ENCODE measurements at regions not wholly inside any gene's neighbourhood (a gene's known extent, or its start where the extent isn't known, plus 50 kb on each side); places are given as distances from the start of the nearest gene placed in this dataset.
A peak's percentile ranks its signal among the peaks of the same experiment; 100 is the strongest.
"Not testable (repeated sequence)": the region's sequence is repeated elsewhere in the genome, so short reads cannot be mapped to it uniquely, and the experiment has no call there.

DNA sequence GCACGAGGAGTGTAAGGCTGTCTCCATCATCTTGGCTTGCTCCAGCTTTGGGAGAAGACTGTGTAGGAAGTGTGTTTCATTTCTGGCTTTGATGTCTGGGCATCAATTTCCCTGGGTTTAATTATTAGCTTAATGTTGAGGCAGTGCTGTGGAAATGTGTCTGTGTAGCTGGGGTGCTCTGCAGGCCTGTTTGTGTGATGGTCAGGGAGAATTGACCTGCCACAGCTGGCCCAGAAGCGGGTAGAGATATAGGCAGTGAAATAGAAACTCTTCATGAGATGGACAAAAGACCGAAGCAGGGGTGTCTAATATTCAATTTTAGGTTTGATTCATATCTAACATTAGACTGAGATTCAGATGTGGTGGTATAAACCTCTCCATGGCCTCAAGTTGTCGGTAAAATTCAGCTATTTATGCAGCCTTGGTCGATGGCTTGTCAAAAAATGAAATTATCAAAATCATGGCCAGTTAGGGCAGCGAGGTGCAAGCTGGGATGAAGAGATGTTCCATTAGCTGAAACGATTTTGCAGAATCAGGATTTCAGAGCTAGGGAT is 95.3 kb upstream of the SNX9 start:
- DNase-seq = no peak

DNA sequence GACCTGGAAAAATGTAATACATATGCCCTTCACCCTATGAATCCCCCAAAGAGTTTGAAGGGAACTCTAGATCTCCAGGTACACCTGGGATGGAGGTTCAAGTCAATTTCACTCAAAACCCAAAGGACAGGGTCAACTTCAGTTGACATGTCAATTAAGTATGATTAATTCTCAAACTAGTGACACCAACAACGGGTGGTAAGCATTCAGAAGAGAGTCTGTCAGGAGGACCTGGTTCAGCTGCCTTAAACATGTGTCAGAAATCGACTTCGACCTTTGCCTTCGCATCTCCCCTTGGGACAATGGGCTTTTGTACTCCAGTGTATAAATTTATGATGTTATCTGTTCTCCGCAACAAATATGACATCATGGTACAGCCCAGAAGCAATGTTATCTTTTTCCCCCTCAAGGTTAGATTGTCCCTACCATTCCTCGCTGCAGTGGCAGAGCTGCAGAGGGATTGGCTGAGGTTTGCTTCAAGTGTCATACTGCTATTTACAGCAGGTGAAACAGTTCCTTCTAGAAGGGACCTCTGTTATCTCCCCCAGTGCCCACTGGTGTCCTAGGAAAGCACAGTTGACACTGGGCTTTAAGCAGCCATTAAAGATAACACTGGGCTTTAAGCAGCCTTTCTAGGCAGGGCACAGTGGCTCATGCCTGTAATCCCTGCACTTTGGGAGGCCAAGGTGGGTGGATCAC is 94.7 kb upstream of the SNX9 start:
- DNase-seq = no peak

DNA sequence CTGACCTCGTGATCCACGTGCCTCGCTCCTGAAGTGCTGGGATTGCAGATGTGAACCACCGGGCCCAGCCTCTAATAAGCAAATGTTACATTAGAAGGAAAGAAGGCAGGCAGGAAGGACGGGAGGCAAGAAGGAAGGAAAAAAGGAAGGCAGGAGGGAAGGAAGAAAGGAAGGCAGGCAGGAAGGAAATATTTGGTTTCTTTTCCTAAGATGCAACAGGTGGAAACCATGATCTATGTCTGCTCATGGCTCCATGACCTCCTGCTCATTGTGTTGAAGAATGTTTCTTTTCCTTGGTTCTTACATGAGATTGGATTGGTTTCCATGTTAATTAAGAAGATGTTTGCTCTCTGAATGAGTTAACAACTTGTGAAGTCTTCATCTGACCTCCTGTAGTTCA is 91.8 kb upstream of the SNX9 start:
- DNase-seq = no peak

DNA sequence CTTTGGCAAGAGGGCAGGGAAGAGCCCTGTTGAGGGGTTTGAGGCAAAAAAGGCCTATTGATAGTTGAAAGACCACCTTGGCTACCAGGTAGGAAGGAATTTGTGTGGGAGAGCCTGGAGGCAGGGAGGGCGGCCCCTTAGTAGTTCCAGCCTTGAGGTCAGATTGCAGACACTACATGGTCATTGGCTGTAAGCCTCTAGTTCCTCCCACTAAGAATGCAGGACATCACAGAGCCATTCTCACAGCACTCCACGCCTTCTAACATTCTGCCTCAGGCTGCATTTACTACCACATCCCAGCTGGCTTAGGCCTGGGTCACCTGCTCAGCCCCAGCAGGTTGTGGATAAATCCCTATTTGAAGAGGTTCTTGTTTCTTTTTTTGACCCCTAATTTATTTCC is 91.0 kb upstream of the SNX9 start:
- DNase-seq = no peak

DNA sequence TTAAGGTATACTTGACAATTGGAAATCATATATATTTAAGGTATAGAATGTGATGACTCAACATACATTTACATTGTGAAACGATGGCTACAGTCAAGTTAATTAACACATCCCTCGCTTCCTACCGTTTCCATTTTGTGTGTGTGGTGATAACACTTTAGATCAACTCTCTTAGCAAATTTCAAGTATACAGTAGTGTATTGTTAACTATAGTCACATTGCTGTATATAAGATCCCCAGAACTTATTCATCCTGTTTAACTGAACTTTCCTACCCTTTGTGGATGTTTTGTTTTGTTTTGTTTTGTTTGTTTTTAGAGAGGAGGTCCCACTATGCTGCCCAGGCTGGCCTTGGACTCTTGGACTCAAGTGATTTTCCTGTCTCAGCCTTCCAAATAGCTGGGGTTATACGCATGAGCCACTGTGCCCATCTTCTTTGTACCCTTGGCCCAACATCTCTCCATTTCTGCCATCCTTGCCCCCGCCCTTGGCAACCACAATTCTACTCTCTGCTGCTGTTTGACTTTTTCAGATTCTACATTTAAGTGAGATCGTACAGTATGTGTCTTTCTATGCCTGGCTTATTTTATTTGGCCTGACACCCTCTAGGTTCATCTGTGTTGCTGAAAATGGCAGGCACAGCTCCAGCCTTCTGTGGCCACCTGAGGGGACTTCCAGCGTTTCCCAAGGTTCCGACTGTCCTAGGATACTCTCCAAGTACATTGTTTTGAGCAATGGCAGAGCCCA is 90.5 kb upstream of the SNX9 start:
- no peak for DNase-seq

DNA sequence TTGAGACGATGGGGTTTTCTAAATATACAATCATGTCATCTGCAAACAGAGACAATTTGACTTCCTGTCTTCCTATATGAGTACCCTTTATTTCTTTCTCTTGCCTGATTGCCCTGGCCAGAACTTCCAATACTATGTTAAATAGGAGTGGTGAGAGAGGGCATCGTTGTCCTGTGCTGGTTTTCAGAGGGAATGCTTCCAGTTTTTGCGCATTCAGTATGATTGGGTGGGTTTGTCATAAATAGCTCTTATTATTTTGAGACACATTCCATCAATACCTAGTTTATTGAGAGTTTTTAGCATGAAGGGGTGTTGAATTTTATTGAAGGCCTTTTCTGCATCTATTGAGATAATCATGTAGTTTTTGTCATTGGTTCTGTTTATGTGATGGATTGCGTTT is 86.5 kb upstream of the SNX9 start:
- DNase-seq = not testable (repeated sequence)

DNA sequence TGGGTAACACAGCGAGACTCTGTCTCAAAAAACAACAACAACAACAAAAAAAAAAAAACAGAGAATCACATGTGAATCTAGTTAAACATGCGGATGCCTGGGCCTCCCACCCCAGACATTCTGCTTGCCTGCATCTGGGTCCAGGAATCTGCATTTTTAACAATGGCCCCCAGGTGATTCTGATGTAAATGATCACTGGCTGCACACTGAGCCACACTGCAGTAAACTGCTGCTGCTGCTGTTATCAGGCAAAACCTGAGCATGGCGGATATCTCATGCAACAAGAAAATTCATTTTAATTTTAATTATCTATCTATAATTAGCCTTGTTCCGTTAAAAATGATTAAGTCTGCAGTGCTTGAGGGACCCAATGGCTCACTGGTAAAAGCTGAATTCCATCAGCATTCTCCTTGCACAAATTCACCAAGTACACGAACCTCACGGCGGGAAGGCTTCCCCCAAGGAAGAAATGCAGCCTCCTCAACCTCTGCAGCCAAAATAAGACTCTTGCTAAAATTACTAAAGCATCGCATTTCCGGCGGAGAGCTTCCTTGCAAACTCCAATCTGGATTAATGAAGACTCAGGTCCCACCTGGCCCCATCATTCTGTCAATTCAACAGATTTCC is 81.6 kb upstream of the SNX9 start:
- no peak for DNase-seq

DNA sequence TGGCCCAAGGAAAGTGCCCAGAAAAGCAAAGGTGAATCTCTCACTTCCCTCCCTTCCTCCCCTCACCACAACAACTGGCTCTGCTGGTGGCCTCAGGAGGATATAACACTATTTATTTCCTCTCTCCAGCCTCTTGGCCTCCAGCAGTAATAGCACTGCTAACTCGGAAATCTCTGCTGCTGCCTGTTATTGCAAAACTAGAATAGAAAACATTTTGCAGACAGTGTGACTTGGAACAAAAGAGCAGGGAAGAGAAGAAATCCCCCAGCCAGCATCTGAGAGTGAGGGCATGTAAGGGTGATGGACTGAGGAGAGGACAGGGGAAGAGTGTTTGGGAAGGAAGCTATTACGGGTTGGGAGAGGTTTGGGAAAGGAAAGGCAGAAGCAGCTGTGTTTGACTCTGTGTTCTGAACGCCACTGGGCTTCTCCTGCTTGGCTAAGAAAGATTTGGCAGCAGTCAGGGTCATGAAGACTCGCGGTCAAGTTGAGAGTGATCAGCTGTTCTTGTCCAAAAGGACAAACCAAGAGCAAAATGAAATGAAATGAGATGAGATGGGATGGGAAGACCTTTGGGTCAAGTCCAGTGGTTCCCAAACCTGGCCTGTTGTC is 81.0 kb upstream of the SNX9 start:
- DNase-seq = no peak

DNA sequence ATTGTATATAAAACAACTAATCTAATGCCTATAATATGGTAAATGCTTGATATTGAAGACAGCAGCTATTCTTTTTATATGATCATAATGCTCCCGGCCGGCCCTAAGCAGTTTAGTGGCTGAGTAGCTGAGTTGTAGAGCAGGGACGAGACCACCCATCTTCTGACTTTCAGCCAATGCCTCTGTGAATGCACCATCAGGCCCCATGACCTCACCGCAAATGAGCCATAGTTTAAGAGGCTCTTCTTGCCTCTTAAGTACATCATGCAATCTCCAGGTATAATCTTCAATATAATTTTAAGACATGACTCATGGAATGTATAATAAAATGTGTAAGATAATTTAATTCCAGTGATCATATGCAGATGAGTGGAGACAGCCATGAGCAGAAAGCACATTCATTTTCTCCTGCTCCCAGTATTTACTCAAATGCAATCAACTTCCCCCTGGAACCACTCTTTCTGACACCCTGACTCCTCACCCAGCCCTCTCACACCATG is 78.9 kb upstream of the SNX9 start:
- DNase-seq = no peak

DNA sequence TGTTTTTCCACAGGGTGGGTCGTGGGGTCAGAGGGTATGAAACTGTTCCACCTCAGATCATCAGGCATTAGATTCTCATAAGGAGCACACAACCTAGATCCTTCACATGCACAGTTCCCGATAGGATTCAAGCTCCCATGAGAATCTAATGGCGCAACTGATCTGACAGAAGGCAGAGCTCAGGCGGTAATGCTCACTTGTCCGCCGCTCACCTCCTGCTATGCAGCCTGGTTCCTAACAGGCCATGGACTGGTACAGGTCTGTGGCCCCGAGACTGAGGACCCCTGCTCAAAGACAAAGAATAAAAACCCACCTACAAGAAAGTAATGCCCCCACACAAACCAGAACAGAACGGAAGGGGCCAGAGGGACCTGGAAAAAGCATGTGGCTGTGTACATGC is 76.1 kb upstream of the SNX9 start:
- DNase-seq = no peak

DNA sequence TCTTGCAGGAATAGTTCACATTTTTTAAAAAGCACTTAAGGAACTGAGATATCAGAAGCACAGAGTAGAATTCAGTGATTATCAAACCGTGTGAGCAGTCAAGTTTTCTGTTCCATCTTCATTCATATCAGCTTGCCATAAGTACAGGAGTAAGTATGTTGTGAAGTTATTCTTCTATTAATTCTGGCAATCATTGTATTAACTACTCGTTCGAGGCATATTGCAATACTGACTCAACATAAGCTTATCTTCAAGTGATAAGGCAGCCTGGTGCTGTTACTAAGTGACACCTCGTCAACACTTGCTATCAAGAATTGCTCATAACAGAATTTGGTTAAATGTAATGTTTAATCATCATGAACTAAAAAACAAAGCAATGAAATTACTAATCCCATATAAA is 75.7 kb upstream of the SNX9 start:
- DNase-seq = no peak

DNA sequence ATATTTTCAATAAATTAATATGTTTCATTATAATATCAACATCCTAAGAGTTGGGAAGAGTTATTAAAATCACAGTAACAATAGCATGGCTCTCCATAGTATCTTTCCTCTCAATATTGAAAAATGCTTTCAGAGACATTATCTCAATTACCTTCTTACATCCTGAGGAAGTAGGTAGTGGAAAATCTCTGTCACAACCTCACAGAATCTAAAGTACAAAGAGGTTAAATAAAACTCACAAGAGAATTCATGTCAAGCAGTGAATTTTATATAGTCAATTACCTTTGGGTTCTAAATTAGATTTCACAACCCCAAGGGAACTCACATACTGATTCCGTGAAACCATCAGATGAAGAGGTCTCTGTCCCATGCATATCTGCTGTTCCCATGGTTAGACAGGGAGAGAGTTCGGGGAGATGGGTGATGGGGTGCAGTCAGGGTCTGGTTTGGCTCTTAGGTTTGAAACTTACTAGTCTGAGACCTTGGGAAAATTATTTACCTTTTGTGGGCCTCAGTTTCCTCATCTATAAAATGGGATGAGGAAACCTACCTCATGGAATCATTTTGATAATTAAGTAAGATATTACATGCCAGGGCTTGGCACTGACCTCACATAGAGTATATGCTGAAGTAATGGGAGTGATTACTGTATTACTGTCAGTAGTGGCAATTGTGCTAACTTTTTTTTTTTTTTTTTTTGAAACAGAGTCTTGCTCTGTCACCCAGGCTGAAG is 74.0 kb upstream of the SNX9 start:
- DNase-seq = no peak

DNA sequence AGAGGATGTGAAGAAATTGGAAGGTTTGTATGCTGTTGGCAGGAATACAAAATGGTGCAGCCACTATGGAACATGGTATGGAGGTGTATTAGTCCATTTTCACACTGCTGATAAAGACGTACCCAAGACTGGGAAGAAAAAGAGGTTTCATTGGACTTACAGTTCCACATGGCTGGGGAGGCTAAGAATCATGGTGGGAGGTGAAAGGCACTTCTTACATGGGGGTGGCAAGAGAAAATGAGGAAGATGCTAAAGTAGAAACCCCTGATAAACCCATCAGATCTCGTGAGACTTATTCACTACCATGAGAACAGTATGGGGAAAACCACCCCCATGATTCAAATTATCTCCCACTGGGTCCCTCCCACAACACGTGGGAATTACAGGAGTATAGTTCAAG is 72.1 kb upstream of the SNX9 start:
- not testable (repeated sequence) for DNase-seq

DNA sequence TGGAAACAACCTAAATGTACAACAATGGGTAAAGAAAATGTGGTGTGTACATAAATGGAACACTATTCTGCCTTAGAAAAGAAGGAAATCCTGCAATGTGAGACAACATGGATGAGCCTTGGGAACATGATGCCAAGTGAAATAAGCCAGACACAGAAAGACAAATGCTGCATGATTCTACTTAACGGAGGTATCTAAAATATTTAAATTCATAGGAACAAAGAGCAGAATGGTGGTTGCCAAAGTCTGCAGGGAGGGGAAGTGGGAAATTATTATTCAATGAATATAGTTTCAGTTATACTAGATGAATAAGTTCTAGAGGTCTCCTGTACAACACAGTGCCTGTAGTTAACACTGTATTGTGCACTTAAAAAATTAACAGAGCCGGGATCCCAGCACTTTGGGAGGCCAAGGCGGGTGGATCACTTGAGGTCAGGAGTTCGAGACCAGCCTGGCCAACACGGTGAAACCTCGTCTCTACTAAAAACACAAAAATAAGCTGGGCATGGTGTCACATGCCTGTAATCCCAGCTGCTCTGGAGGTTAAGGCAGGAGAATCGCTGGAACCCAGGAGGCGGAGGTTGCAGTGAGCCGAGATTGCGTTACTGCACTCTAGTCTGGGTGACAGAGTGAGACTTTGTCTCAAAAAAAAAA is 71.4 kb upstream of the SNX9 start:
- DNase-seq = no peak

DNA sequence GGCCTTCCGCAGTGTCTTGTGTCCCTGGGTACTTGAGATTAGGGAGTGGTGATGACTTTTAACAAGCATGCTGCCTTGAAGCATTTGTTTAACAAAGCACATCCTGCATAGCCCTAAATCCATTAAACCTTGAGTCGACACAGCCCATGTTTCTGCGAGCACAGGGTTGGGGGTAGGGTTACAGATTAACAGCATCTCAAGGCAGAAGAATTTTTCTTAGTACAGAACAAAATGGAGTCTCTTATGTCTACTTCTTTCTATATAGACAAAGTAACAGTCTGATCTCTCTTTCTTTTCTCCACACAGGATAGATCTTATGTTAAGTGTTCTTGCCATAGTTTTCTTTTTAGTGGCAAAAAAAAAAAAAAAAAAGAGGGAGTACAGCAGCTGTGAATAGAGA is 70.2 kb upstream of the SNX9 start:
- DNase-seq = not testable (repeated sequence)

DNA sequence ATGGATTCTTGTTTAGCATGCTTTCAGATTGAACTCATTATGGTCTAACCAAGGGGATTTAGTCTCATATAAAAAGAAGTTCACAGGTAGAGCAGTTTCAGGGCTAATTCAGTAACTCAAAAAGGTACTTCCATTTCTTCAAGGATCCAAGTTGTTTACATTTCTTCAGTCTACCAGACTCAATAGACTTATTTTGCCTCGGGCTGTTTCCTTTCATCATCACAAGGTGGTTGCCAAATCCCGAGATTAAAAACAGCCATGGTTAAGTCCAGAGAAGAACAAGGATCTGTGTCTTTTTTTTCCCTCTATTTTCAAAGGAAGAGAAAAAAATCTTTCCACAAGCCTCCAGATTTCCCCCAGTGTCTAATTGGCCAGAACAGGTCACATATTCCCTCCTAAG is 69.8 kb upstream of the SNX9 start:
- DNase-seq = no peak

DNA sequence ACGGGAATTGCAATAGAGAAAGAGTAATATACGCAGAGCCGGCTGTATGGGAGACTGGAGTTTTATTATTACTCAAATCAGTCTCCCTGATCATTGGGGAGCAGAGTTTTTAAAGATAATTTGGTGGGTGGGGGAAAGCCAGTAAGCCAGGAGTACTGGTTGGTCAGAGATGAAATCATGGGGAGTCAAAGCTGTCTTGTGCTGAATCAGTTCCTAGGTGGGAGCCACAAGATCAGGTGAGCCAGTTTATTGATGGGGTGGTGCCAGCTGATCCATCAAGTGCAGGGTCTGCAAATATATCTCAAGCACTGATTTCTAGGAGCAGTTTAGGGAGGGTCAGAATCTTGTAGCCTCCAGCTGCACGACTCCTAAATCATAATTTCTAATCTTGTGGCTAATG is 69.2 kb upstream of the SNX9 start:
- DNase-seq = peak; percentile 37

DNA sequence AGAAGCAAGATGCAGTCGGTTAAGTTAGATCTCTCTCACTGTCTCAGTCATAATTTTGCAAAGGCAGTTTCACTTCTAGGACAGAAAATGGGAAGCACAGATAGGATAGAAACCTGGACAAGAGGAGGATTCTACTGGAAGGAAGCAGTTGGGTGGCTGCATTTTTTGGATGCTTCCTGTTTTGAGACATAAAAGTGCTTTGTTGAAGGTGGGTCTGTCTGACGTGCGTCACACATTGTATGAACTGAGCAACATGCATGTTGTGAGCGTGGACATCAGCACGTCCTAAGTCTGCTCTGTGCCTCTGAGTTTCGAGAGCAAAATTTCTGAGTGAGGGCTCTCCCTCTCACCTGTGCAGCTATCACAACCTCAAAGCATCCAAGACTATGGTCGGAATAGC is 68.7 kb upstream of the SNX9 start:
- DNase-seq = no peak

DNA sequence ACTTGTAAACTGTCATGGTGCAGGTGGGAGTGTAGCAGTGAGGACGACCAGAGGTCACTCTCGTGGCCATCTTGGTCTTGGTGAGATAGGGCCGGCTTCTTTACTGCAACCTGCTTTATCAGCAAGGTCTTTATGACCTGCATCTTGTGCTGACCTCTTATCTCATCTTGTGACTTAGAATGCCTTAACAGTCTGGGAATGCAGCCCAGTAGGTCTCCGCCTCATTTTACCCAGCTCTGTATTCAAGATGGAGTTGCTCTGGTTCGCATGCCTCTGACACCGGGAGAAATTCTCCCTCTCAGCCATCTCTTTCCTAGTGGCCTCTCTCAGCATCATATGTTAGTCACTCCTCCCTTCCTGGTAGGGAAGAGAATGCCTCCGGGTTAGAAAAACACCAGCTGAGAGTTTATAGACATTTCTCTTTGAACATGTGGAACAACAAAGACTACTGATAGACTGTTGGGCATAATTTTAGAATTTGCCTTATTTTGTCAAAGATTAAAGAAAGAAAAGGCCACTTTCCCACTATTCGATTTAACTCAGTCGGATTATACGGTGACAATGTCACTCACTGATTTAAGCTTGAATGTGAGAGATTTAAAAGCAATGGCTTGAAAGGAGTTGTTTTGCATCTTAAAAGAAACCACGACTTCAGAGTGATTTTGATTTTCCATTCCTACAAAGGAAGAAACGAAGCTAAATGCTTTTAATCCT is 67.9 kb upstream of the SNX9 start:
- no peak for DNase-seq

DNA sequence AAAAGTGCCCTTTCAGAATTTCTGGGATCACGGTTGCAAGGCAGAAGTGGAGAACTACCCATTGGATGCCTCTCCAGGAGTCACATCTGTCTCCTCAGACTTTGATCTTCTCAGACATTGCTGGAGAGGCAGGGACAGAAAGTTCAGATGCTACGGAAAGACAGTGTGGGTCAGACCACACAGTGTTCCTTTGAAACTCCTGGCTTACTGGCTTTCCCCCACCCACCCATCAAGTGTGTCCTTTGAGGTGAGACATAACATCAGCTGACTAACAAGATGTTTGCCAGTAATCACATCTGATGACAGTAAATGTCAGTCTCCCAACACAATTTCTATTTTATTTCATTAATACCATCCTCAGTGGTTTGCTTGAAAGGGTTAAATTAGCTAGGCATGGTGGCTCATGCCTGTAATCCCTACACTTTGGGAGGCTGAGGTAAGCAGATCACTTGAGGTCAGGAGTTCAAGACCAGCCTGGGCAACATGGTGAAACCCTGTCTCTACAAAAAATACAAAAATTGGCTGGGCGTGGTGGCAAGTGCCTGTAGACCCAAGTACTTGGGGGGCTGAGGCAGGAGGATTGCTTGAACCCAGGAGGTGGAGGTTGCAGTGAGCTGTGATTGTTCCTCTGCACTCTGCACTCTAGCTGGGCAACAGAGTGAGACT is 67.2 kb upstream of the SNX9 start:
- DNase-seq = peak; percentile 87

All from stimulated activated CD4-positive, alpha-beta T cell treated with anti-CD3 and anti-CD28 coated beads, Interleukin-4, amount 100 ng/mL, for 24 hours (primary cell).